MM.1S (cell line): ENCODE measurements at regions not wholly inside any gene's neighbourhood (a gene's known extent, or its start where the extent isn't known, plus 50 kb on each side); places are given as distances from the start of the nearest gene placed in this dataset.

Source experiments
- DNase-seq: peaks from one replicate; pipeline ENCODE4 v3.0.0-alpha.2; 2015
- H2AFZ ChIP-seq: fragments of 300-600 bp; sonication (generic); 2 replicates; pipeline ENCODE4 v1.6.0; 2016; ENCODE audit warnings: antibody characterized with exemption, low read length
- H3F3A ChIP-seq: fragments of 300-600 bp; sonication (generic); 2 replicates; pipeline ENCODE4 v1.6.1; 2016; ENCODE audit warnings: mild to moderate bottlenecking, antibody characterized with exemption, low read length, moderate library complexity, mixed read lengths; ENCODE audit not compliant: insufficient read depth
- H3K27ac ChIP-seq: fragments of 300-600 bp; sonication (generic); 2 replicates; pipeline ENCODE4 v1.5.1; 2016; ENCODE audit warnings: mild to moderate bottlenecking, low read length
- H3K27me3 ChIP-seq: fragments of 300-600 bp; sonication (generic); replicated peaks from 2 replicates; pipeline ENCODE4 v1.6.0; 2016; ENCODE audit warnings: low read length; ENCODE audit not compliant: insufficient read depth
- H3K36me3 ChIP-seq: fragments of 300-600 bp; sonication (generic); replicated peaks from 2 replicates; pipeline ENCODE4 v1.6.1; 2016; ENCODE audit warnings: mild to moderate bottlenecking, low read length, mixed read lengths; ENCODE audit not compliant: insufficient read depth
- H3K4me1 ChIP-seq: fragments of 300-600 bp; sonication (generic); 2 replicates; pipeline ENCODE4 v1.6.1; 2016; ENCODE audit warnings: low read length, mixed read lengths
- H3K4me2 ChIP-seq: fragments of 300-600 bp; sonication (generic); 2 replicates; pipeline ENCODE4 v1.6.0; 2016; ENCODE audit warnings: low read depth, low read length
- H3K4me3 ChIP-seq: fragments of 300-600 bp; sonication (generic); 2 replicates; pipeline ENCODE4 v1.5.1; 2016; ENCODE audit warnings: low read length, mixed read lengths
- H3K79me2 ChIP-seq: fragments of 300-600 bp; sonication (generic); 2 replicates; pipeline ENCODE4 v1.6.1; 2016; ENCODE audit warnings: mixed run types, low read length, mixed read lengths
- H3K9ac ChIP-seq: fragments of 300-600 bp; sonication (generic); 2 replicates; pipeline ENCODE4 v1.6.1; 2016; ENCODE audit warnings: low read length, mixed read lengths
- H3K9me2 ChIP-seq: fragments of 300-600 bp; sonication (generic); replicated peaks from 2 replicates; pipeline ENCODE4 v1.6.1; 2016; ENCODE audit warnings: mild to moderate bottlenecking, low read length, mixed read lengths; ENCODE audit not compliant: insufficient read depth
- H3K9me3 ChIP-seq: fragments of 300-600 bp; sonication (generic); replicated peaks from 2 replicates; pipeline ENCODE4 v1.6.1; 2016; ENCODE audit warnings: mild to moderate bottlenecking, low read length, mixed read lengths; ENCODE audit not compliant: insufficient read depth
- H4K20me1 ChIP-seq: fragments of 300-600 bp; sonication (generic); 2 replicates; pipeline ENCODE4 v1.6.1; 2016; ENCODE audit warnings: mild to moderate bottlenecking, low read length, moderate library complexity, mixed read lengths; ENCODE audit not compliant: insufficient read depth
- CTCF ChIP-seq: fragments of 300-600 bp; sonication (generic); IDR thresholded peaks from 2 replicates; pipeline ENCODE4 v1.5.1; 2016; ENCODE audit warnings: antibody characterized with exemption, low read length, mixed read lengths
- EZH2 ChIP-seq: fragments of 300-600 bp; sonication (generic); optimal IDR thresholded peaks from 2 replicates; pipeline ENCODE3; 2017; ENCODE audit warnings: low read depth, mild to moderate bottlenecking, antibody characterized with exemption, low read length, mixed read lengths
- EZH2phosphoT487 ChIP-seq: fragments of 300-600 bp; sonication (generic); IDR thresholded peaks from 2 replicates; pipeline ENCODE4 v1.6.1; 2018; ENCODE audit warnings: antibody characterized with exemption, low read length

GRCh38 chr12:58443273-58443980 lies 476.9 kb downstream of the LRIG3 start:
- Histone ChIP-seq H3K36me3 (no peaks in the 10 kb centered on the region), H2AFZ (no peak overlapping the region), H3K9ac (no peak overlapping the region), H4K20me1 (no peaks in the 10 kb centered on the region), H3F3A (no peaks in the 10 kb centered on the region), H3K4me3 (no peak overlapping the region), H3K27ac (no peak overlapping the region), H3K27me3 (no peaks in the 10 kb centered on the region), H3K4me1 (no peaks in the 10 kb centered on the region), H3K4me2 (no peak overlapping the region), H3K9me3 (no peaks in the 10 kb centered on the region), H3K79me2 (no peaks in the 10 kb centered on the region), H3K9me2 (no peaks in the 10 kb centered on the region)
- TF ChIP-seq CTCF (peak; percentile 53), EZH2phosphoT487 (no peak)
- peak; percentile 37 for DNase-seq

- TF ChIP-seq EZH2 (no peak), CTCF (no peak), EZH2phosphoT487 (no peak)
- no peaks in the 10 kb centered on the region for H3K27me3 ChIP-seq
- DNase-seq: no peak
- no peak overlapping the region for H3K27ac ChIP-seq
- H3K9me2 ChIP-seq: no peaks in the 10 kb centered on the region
- no peaks in the 10 kb centered on the region for H4K20me1 ChIP-seq
- no peaks in the 10 kb centered on the region for H3K9me3 ChIP-seq
- no peak overlapping the region for H3K9ac ChIP-seq
- no peak overlapping the region for H3K4me2 ChIP-seq
- no peaks in the 10 kb centered on the region for H3K4me1 ChIP-seq
- no peak overlapping the region for H3K4me3 ChIP-seq
- H2AFZ ChIP-seq: no peak overlapping the region
- no peaks in the 10 kb centered on the region for H3K36me3 ChIP-seq
- no peaks in the 10 kb centered on the region for H3K79me2 ChIP-seq
- no peaks in the 10 kb centered on the region for H3F3A ChIP-seq
These were observed 476.3 kb downstream of the LRIG3 start for GRCh38 chr12:58443981-58444371.

GRCh38 chr12:58450868-58451482 lies 469.3 kb downstream of the LRIG3 start:
- DNase-seq: no peak
- no peak overlapping the region for H3K4me3 ChIP-seq
- no peak overlapping the region for H3K9ac ChIP-seq
- H3F3A ChIP-seq: no peaks in the 10 kb centered on the region
- H3K36me3 ChIP-seq: no peaks in the 10 kb centered on the region
- TF ChIP-seq EZH2: no peak
- no peak for TF ChIP-seq CTCF
- no peak for TF ChIP-seq EZH2phosphoT487
- no peak overlapping the region for H2AFZ ChIP-seq
- H3K4me2 ChIP-seq: no peak overlapping the region
- H3K4me1 ChIP-seq: no peaks in the 10 kb centered on the region
- no peaks in the 10 kb centered on the region for H3K27me3 ChIP-seq
- no peak overlapping the region for H3K27ac ChIP-seq
- no peaks in the 10 kb centered on the region for H3K9me3 ChIP-seq
- H3K9me2 ChIP-seq: no peaks in the 10 kb centered on the region
- H4K20me1 ChIP-seq: no peaks in the 10 kb centered on the region
- H3K79me2 ChIP-seq: no peaks in the 10 kb centered on the region
